WTC11 (cell line): ENCODE measurements at regions not wholly inside any gene's neighbourhood (a gene's known extent, or its start where the extent isn't known, plus 50 kb on each side); places are given as distances from the start of the nearest gene placed in this dataset.

Experiments used
- ATAC-seq: fragments of 200-7000 bp; cut with Tn5 transposase; 2 replicates; pipeline ENCODE4 v1.10.0; 2021; ENCODE audit warnings: mild to moderate bottlenecking, moderate library complexity
- CTCF ChIA-PET: fragments of 300-600 bp; sonication (Branson Sonifier 250); formaldehyde crosslinking; loops from one replicate; lab custom pipeline; 2021; ENCODE audit warnings: antibody characterized with exemption; lab: Charles Lee
- POLR2A ChIA-PET: fragments of 350-600 bp; sonication (Branson Sonifier 250); formaldehyde crosslinking; loops from one replicate; lab custom pipeline; 2021; ENCODE audit warnings: antibody characterized with exemption; lab: Charles Lee
- DNase-seq: peaks from one replicate; pipeline ENCODE4 v3.0.0; 2021; ENCODE audit warnings: low spot score
- H3K27ac Mint-ChIP-seq: 2 replicates; pipeline ENCODE4 v1.8.0; 2021; ENCODE audit warnings: mixed read lengths
- H3K27me3 Mint-ChIP-seq: 2 replicates; pipeline ENCODE4 v1.8.0; 2021; ENCODE audit warnings: low read depth, mild to moderate bottlenecking, moderate library complexity, mixed read lengths
- H3K36me3 Mint-ChIP-seq: 2 replicates; pipeline ENCODE4 v1.8.0; 2021; ENCODE audit warnings: mixed read lengths
- H3K4me1 Mint-ChIP-seq: 2 replicates; pipeline ENCODE4 v1.8.0; 2022; ENCODE audit warnings: mixed read lengths
- H3K4me3 Mint-ChIP-seq: 2 replicates; pipeline ENCODE4 v1.8.0; 2021; ENCODE audit warnings: mild to moderate bottlenecking, moderate library complexity, mixed read lengths
- H3K9me3 Mint-ChIP-seq: 2 replicates; pipeline ENCODE4 v1.8.0; 2021; ENCODE audit warnings: mixed read lengths
- CBFB ChIP-seq: sonication (generic); formaldehyde crosslinking; IDR thresholded peaks from 2 replicates; pipeline ENCODE4 v1.8.1; 2022; ENCODE audit warnings: mild to moderate bottlenecking, low read depth, missing genetic modification reagents
- CREM ChIP-seq: sonication (generic); formaldehyde crosslinking; IDR thresholded peaks from 2 replicates; pipeline ENCODE4 v1.8.1; 2022; ENCODE audit warnings: mild to moderate bottlenecking, missing genetic modification reagents, moderate library complexity
- ETV6 ChIP-seq: sonication (generic); formaldehyde crosslinking; IDR thresholded peaks from 2 replicates; pipeline ENCODE4 v1.8.1; 2022; ENCODE audit warnings: mild to moderate bottlenecking, missing genetic modification reagents
- FOXK1 ChIP-seq: sonication (generic); formaldehyde crosslinking; IDR thresholded peaks from 2 replicates; pipeline ENCODE4 v1.8.0; 2022; ENCODE audit warnings: mild to moderate bottlenecking, moderate library complexity, missing genetic modification reagents
- FOXP1 ChIP-seq: sonication (generic); formaldehyde crosslinking; IDR thresholded peaks from 2 replicates; pipeline ENCODE4 v1.8.0; 2022; ENCODE audit warnings: missing genetic modification reagents, mild to moderate bottlenecking, moderate library complexity, borderline replicate concordance
- IRF1 ChIP-seq: sonication (generic); formaldehyde crosslinking; IDR thresholded peaks from 2 replicates; pipeline ENCODE4 v1.8.0; 2023; ENCODE audit warnings: missing genetic modification reagents
- IRF2 ChIP-seq: sonication (generic); formaldehyde crosslinking; IDR thresholded peaks from 2 replicates; pipeline ENCODE4 v1.8.0; 2022; ENCODE audit warnings: low read depth, missing genetic modification reagents, borderline replicate concordance
- NFE2L1 ChIP-seq: sonication (generic); formaldehyde crosslinking; IDR thresholded peaks from 2 replicates; pipeline ENCODE4 v1.8.1; 2023; ENCODE audit warnings: missing genetic modification reagents
- PREB ChIP-seq: sonication (generic); formaldehyde crosslinking; IDR thresholded peaks from 2 replicates; pipeline ENCODE4 v1.8.1; 2022; ENCODE audit warnings: mild to moderate bottlenecking, missing genetic modification reagents, moderate library complexity, borderline replicate concordance
- SMAD3 ChIP-seq: sonication (generic); formaldehyde crosslinking; IDR thresholded peaks from 2 replicates; pipeline ENCODE4 v1.8.0; 2022; ENCODE audit warnings: missing genetic modification reagents, mild to moderate bottlenecking, borderline replicate concordance
- TEAD1 ChIP-seq: sonication (generic); formaldehyde crosslinking; IDR thresholded peaks from 2 replicates; pipeline ENCODE4 v1.8.0; 2022; ENCODE audit warnings: mild to moderate bottlenecking, missing genetic modification reagents
- ZNF232 ChIP-seq: sonication (generic); formaldehyde crosslinking; IDR thresholded peaks from 2 replicates; pipeline ENCODE4 v1.8.0; 2022; ENCODE audit warnings: mild to moderate bottlenecking, missing genetic modification reagents
- ZNF263 ChIP-seq: sonication (generic); formaldehyde crosslinking; IDR thresholded peaks from 2 replicates; pipeline ENCODE4 v1.8.1; 2022; ENCODE audit warnings: low read depth, mild to moderate bottlenecking, moderate library complexity, missing genetic modification reagents
- ZNF416 ChIP-seq: fragments of 250-450 bp; sonication (Bioruptor Pico); IDR thresholded peaks from 2 replicates; pipeline ENCODE4 v1.9.0; 2021; ENCODE audit warnings: mild to moderate bottlenecking, inconsistent platforms
- TF ChIP-seq, protein P1 (sequence below): sonication (generic); formaldehyde crosslinking; IDR thresholded peaks from 2 replicates; pipeline ENCODE4 v1.8.0; 2022; ENCODE audit warnings: mild to moderate bottlenecking, missing genetic modification reagents
- TF ChIP-seq, protein P2 (sequence below): sonication (generic); formaldehyde crosslinking; IDR thresholded peaks from 2 replicates; pipeline ENCODE4 v1.8.0; 2022; ENCODE audit warnings: mild to moderate bottlenecking, missing genetic modification reagents
- TF ChIP-seq, protein P3 (sequence below): sonication (generic); formaldehyde crosslinking; IDR thresholded peaks from 2 replicates; pipeline ENCODE4 v1.8.0; 2022; ENCODE audit warnings: mild to moderate bottlenecking, missing genetic modification reagents
- TF ChIP-seq, protein P4 (sequence below): sonication (generic); formaldehyde crosslinking; IDR thresholded peaks from 2 replicates; pipeline ENCODE4 v1.8.0; 2023; ENCODE audit warnings: mild to moderate bottlenecking, missing genetic modification reagents
- TF ChIP-seq, protein P5 (sequence below): sonication (generic); formaldehyde crosslinking; IDR thresholded peaks from 2 replicates; pipeline ENCODE4 v1.8.0; 2022; ENCODE audit warnings: mild to moderate bottlenecking, missing genetic modification reagents
- TF ChIP-seq, protein P6 (sequence below): sonication (generic); formaldehyde crosslinking; IDR thresholded peaks from 2 replicates; pipeline ENCODE4 v1.8.1; 2022; ENCODE audit warnings: low read depth, missing genetic modification reagents, borderline replicate concordance

DNA sequence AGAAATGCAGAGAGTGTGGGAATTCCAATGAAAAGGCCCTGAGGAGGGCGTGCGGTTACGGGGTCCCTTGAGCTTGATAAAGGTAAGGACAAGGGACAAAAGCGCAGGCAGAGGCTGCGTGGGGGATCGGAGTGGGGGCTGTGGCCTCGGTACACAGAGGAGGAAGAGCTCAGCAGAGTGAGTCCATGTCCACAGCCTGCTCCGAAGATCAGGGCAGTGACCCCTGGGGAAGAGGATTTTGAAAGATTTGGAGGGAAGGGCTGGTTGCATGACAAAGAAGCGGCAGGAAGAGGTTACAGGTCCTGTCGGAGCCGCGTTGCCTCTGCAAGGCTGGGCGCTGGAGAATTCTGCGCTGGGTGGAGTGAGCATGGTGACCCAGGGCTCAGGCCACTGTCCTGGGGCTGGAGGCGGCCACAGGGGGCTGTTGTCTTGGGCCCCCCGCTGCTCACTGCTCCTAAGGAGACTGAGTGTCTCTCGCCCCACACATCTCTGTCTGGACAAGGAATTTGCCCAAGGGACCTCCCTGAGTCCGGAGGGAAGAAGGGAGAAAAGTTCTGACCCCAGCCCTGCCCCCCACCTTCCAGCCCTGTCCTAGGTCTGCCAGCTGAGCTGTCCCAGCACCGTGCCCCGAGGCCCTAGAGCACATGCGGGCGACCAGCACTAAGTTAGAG is 69.8 kb upstream of the INSIG1 start:
- DNase-seq (peak; percentile 41), ATAC-seq (peak; percentile 74)
- Mint-ChIP-seq H3K36me3 (no peaks in the 10 kb centered on the region), H3K27me3 (peaks cover 35% of the 10 kb centered on the region), H3K4me1 (peaks cover 51% of the 10 kb centered on the region), H3K9me3 (peaks cover 3% of the 10 kb centered on the region; the same call in 1 of the 2 replicates), H3K4me3 (no peak overlapping the region), H3K27ac (no peak overlapping the region)
- TF ChIP-seq TEAD1 (CRISPR knock-in tag): peak; percentile 80
- TF ChIP-seq, protein P1, sequence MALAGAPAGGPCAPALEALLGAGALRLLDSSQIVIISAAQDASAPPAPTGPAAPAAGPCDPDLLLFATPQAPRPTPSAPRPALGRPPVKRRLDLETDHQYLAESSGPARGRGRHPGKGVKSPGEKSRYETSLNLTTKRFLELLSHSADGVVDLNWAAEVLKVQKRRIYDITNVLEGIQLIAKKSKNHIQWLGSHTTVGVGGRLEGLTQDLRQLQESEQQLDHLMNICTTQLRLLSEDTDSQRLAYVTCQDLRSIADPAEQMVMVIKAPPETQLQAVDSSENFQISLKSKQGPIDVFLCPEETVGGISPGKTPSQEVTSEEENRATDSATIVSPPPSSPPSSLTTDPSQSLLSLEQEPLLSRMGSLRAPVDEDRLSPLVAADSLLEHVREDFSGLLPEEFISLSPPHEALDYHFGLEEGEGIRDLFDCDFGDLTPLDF: peak; percentile 64; the same call in 1 of the 2 replicates
- TF ChIP-seq, protein P2, sequence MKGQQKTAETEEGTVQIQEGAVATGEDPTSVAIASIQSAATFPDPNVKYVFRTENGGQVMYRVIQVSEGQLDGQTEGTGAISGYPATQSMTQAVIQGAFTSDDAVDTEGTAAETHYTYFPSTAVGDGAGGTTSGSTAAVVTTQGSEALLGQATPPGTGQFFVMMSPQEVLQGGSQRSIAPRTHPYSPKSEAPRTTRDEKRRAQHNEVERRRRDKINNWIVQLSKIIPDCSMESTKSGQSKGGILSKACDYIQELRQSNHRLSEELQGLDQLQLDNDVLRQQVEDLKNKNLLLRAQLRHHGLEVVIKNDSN (CRISPR knock-in tag): peak; percentile 49; the same call in 1 of the 2 replicates
- TF ChIP-seq FOXP1 (CRISPR knock-in tag): peak; percentile 62; the same call in 1 of the 2 replicates
- peak; percentile 69; the same call in 1 of the 2 replicates for TF ChIP-seq NFE2L1 (CRISPR knock-in tag)
- TF ChIP-seq SMAD3 (CRISPR knock-in tag): peak; percentile 56; the same call in 1 of the 2 replicates
- peak; percentile 68; the same call in 1 of the 2 replicates for TF ChIP-seq FOXK1 (CRISPR knock-in tag)
- no peak for TF ChIP-seq CBFB (CRISPR knock-in tag)
- peak; percentile 65; the same call in 1 of the 2 replicates for TF ChIP-seq ETV6 (CRISPR knock-in tag)
- no peak for TF ChIP-seq PREB (CRISPR knock-in tag)
- TF ChIP-seq IRF1 (CRISPR knock-in tag): 0 out of 2 replicates have a peak, but pooled peaks have one; percentile 41
- TF ChIP-seq, protein P3, sequence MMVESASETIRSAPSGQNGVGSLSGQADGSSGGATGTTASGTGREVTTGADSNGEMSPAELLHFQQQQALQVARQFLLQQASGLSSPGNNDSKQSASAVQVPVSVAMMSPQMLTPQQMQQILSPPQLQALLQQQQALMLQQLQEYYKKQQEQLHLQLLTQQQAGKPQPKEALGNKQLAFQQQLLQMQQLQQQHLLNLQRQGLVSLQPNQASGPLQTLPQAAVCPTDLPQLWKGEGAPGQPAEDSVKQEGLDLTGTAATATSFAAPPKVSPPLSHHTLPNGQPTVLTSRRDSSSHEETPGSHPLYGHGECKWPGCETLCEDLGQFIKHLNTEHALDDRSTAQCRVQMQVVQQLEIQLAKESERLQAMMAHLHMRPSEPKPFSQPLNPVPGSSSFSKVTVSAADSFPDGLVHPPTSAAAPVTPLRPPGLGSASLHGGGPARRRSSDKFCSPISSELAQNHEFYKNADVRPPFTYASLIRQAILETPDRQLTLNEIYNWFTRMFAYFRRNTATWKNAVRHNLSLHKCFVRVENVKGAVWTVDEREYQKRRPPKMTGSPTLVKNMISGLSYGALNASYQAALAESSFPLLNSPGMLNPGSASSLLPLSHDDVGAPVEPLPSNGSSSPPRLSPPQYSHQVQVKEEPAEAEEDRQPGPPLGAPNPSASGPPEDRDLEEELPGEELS (CRISPR knock-in tag): peak; percentile 86; the same call in 1 of the 2 replicates
- no peak for TF ChIP-seq ZNF416 (CRISPR knock-in tag)
- TF ChIP-seq, protein P4, sequence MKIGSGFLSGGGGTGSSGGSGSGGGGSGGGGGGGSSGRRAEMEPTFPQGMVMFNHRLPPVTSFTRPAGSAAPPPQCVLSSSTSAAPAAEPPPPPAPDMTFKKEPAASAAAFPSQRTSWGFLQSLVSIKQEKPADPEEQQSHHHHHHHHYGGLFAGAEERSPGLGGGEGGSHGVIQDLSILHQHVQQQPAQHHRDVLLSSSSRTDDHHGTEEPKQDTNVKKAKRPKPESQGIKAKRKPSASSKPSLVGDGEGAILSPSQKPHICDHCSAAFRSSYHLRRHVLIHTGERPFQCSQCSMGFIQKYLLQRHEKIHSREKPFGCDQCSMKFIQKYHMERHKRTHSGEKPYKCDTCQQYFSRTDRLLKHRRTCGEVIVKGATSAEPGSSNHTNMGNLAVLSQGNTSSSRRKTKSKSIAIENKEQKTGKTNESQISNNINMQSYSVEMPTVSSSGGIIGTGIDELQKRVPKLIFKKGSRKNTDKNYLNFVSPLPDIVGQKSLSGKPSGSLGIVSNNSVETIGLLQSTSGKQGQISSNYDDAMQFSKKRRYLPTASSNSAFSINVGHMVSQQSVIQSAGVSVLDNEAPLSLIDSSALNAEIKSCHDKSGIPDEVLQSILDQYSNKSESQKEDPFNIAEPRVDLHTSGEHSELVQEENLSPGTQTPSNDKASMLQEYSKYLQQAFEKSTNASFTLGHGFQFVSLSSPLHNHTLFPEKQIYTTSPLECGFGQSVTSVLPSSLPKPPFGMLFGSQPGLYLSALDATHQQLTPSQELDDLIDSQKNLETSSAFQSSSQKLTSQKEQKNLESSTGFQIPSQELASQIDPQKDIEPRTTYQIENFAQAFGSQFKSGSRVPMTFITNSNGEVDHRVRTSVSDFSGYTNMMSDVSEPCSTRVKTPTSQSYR (CRISPR knock-in tag): 0 out of 2 replicates have a peak, but pooled peaks have one; percentile 42
- TF ChIP-seq, protein P5, sequence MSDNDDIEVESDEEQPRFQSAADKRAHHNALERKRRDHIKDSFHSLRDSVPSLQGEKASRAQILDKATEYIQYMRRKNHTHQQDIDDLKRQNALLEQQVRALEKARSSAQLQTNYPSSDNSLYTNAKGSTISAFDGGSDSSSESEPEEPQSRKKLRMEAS (CRISPR knock-in tag): peak; percentile 90
- TF ChIP-seq, protein P6, sequence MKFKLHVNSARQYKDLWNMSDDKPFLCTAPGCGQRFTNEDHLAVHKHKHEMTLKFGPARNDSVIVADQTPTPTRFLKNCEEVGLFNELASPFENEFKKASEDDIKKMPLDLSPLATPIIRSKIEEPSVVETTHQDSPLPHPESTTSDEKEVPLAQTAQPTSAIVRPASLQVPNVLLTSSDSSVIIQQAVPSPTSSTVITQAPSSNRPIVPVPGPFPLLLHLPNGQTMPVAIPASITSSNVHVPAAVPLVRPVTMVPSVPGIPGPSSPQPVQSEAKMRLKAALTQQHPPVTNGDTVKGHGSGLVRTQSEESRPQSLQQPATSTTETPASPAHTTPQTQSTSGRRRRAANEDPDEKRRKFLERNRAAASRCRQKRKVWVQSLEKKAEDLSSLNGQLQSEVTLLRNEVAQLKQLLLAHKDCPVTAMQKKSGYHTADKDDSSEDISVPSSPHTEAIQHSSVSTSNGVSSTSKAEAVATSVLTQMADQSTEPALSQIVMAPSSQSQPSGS (CRISPR knock-in tag): no peak
- 0 out of 2 replicates have a peak, but pooled peaks have one; percentile 45 for TF ChIP-seq ZNF232 (CRISPR knock-in tag)
- peak; percentile 24; the same call in 1 of the 2 replicates for TF ChIP-seq ZNF263 (CRISPR knock-in tag)
- no peak for TF ChIP-seq CREM (CRISPR knock-in tag)
- TF ChIP-seq IRF2: no peak
- ChIA-PET CTCF (interaction anchor here (0.7 to 1.6 kb wide), 8 partner anchors 9 to 301 kb away, joined by 3 to 10 read pairs (median 3); partner anchors contain the start of gene INSIG1), POLR2A (interaction anchor here (0.6 to 2.1 kb wide), 4 partner anchors 13 to 105 kb away, joined by 3 to 5 read pairs (median 4); partner anchors contain the start of gene INSIG1)
